ENCODE measurements at regions not wholly inside any gene's neighbourhood (a gene's known extent, or its start where the extent isn't known, plus 50 kb on each side); places are given as distances from the start of the nearest gene placed in this dataset.

DNA sequence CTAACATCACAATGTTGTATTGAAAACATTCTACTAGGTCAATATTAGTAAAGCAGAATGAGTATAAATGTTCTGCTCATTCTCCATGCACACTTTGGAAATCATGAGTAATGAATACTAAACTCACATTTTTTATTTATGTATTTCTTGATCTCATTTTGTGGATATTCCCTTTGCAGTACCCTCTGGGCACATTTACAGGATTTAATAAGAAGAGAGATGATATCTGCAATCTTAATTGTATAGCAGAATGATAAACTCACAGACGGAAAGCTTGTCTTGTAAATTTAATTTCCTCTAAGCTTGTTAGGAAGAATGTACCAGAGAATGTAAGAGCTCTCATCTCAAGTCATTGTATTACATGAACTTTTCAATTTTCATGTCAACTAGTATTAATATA lies 1279.7 kb downstream of the PCDH7 start:
- DNase-seq = no peak

GRCh38 chr4:32000846-32001488 lies 1280.8 kb downstream of the PCDH7 start:
- DNase-seq = no peak

DNA sequence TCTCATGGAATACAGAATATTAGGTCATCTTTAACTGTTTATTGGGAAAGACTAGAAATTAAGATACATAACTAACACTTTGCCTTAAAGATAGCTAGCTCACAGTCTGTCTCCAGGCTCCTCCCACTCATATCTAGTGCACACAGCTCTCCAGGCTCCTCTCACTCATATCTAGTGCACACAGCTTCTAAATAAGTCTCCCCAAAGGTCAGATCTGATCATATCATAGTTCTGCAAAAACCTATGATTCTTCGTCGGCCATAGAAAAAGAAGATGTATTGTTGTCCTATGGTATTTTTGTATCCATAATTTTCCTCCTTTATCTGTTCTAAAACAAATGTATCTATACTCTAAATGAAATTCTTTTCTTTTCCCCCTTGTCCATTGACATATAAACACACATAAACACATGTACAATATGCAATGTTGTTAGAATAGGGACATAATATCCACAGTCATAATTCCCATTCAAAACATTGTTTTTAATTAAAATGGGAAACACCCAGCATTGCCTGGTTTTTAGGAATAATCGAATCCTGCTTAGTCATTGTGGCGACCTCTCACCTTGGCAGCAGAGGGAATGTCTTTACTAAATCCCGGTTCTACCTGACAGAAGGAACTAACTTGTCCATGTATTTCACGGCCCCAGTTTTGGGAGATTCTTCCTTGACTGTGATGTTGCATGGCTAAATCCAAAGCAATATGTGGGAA lies 1282.0 kb downstream of the PCDH7 start:
- DNase-seq = no peak

DNA sequence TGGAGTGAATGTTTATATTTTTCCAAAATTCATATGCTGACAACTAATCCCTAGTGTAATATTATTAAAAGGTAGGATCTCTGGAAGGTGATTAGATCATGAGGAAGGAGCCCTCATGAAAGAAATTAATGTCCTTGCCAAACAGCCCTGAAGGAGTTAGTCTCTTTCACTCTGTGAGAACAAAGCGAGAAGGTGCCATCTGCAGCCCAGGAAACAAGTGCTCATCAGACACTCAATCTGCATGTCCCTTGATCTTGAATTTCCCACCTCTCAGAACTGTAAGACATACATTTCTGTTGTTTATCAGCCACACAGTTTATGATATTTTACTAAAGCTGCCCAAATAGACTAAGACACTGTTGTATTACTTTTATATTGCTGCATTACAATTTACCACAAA lies 1283.4 kb downstream of the PCDH7 start:
- DNase-seq = no peak

GRCh38 chr4:32010221-32010620 lies 1290.1 kb downstream of the PCDH7 start:
- DNase-seq = no peak

DNA sequence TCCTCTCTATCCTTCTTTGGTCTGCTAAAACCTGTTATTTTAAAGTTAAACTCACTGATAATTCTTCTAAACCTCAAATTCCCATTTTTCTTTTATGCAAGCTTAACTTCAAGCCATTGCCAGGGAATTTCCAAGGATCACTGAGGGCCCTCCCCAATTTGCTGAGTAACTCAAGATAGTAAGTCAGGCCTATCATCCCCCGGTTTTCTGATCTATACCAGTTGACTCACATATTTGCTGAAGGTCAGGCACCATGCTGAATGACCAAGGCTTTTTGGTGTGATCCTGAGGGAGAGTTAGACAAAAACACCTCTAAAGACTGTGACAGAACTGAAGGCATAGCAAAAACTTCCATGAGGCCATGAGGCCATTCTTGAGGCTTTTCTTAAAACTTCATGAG lies 1301.9 kb downstream of the PCDH7 start:
- no peak for DNase-seq

- no peak for DNase-seq
These were observed 1305.8 kb downstream of the PCDH7 start for GRCh38 chr4:32025851-32026459.

DNA sequence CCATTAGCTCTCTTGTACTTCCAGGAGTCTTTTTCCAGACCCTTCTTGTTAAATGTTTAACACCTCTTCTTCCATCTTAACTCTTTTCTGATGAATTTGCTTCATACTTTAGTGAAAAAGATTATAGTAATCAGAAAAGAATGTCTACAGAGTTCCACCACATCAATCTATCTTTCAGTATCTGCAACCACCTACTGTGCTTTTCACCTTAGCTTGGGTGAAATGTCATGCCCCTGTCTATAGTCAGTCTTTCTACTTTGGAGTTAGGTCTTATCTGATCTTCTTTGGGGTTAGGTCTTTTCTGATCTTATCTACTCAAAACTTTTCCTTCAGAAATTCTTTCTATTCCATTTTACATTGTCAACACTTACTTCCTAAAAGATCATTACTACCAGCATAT lies 1310.2 kb downstream of the PCDH7 start:
- DNase-seq = no peak

DNA sequence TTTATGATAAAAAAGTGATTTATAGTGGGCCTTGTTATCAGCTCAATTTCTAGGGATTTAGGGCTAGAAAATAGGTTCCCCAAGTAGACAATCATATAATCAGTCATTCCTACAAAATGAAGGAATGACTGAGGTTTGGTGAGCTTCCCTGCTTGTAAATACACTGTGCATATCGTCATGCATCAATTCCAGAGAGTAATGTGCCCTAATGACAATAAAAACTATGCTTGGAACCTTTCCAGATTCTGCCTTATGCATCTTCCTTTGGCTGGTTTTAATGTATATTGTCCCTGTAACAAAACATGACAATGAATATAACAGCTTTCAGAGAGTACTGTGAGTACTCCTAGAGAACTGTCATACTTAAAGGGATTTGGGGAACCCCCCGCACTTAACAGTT lies 1310.9 kb downstream of the PCDH7 start:
- DNase-seq = no peak

- DNase-seq = no peak
These were observed 1312.0 kb downstream of the PCDH7 start for GRCh38 chr4:32032136-32032672.

- no peak for DNase-seq
These were observed 1317.2 kb downstream of the PCDH7 start for GRCh38 chr4:32037399-32037798.

DNA sequence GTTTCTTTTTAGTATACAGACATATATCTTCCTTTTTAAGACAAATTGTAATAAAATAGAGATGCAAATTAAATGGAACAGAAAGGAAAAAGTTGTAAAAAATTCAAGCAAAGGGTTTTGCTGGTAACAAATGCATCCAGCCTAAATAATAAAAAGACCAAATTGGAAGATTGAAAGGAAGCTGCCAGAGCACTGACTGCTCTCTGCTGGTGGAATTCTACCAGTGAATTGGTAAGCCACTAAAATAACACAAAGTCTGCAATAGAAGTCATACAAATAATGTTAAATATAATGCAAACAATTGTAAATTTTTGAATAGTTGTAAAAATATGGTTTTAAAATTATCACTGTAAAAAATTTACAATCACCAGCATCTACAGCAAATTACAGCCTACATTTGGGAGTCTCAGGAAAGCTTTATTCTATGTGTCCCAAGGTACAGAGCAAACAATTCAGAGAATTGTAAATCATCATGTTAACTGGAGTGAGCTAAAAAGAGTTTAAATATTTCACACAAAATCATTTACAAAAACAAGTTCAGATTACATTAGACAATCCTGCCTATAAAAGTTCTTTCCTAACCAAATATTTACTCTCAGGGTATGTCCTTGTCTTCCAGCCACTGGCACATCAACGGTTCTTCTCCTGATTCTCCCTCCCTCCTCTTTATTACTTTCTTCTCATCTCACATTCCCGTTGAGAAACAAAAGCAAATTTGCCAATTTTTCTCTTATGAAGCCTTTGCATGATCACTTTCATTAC lies 1322.5 kb downstream of the PCDH7 start:
- DNase-seq = no peak

- no peak for DNase-seq
These were observed 1323.1 kb downstream of the PCDH7 start for GRCh38 chr4:32043248-32043633.

- no peak for DNase-seq
These were observed 1341.7 kb downstream of the PCDH7 start for GRCh38 chr4:32061916-32062315.

DNA sequence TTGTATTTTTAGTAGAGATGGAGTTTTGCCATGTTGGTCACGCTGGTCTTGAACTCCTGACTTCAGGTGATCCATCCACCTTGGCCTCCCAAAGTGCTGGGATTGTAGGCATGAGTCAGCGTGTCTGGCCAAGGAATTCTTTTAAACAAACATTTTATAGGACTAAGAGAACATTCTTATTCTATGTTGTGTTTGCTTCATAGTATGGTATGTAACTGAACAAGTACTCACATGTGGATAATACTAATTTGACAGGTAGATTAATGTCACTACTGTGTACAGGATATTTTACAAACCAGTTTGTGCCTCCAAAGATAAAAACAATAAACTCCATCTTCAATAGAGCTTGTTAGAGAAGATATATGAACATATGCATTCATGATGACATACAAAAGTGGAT lies 1353.4 kb downstream of the PCDH7 start:
- DNase-seq = no peak

DNA sequence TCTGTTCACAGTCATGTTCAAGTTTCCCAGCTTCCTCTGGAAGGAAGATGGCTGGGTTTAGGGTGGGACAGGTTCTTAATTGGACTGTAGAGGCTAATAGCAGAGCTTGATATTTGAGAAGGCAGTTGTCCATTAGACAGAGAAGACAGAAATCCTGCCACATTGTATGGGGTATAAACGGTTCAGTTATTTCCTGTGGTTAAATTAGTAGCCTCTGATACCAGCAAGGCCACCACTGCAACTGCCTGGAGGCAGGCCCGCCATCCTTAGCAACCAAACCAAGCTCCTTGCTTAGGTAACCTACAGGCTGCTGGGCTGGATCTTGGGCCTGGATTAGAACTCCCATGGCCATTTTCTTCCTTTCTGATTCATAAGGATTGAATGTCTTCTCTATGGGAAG lies 1367.0 kb downstream of the PCDH7 start:
- no peak for DNase-seq

- DNase-seq = no peak
These were observed 1374.8 kb downstream of the PCDH7 start for GRCh38 chr4:32094987-32095386.

DNA sequence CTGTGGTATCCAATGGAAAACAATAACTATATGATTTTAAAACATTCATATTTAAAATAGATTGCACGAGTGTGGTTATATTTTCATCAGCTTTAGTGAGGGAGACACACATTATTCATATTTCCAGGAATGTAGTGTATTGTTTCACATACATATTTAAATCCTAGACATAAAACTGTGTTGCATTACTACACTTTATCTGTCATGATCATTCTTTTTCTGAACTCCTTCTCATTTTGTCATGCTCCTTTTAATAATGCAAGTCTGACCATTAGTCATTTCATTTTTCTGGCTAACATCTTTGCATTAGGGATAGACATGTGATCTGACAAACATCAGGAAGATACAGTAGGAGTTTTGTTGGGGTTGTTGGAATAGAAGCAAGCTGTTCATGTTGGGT lies 1382.7 kb downstream of the PCDH7 start:
- no peak for DNase-seq

GRCh38 chr4:32106767-32107166 lies 1386.6 kb downstream of the PCDH7 start:
- no peak for DNase-seq

- DNase-seq = no peak
These were observed 1392.7 kb downstream of the PCDH7 start for GRCh38 chr4:32112891-32113290.

- DNase-seq = no peak
These were observed 1397.5 kb downstream of the PCDH7 start for GRCh38 chr4:32117693-32118092.

DNA sequence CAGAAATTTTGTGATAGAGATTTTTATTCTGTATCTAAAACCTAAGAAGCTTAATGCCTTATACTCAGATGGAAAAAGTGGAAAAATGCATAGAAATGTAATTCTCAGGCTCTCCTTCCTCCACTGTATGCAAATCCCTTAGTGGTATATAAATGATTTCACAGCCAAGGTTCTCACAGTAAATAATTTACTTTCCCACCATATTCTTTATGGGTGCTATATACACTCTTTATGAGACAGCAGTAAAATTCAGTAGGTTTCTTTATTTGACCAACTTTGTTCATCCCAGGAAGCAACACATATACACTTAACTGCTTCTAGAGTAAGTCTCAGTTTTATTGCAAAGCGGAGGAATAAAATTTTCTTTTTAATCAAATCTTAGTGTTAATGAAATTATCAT lies 1399.7 kb downstream of the PCDH7 start:
- no peak for DNase-seq

DNA sequence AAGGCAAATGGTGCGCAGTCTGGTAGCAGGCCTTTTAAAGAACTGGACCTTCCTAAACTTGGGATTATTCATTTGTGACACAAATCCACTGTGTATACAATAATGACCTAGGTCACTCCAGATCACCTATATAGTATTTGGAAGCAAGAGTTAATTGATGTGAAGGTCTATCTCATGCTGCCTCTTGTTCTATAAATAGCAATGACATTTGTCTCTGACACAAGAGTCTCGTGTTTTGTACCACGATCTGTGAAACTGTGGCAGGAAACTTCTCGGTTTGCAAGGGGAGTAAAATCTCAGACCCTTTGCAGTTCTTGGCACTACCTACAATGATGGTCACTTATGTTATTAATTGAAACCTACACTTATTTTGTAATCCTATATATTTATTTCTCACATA lies 1408.4 kb downstream of the PCDH7 start:
- DNase-seq = no peak

DNA sequence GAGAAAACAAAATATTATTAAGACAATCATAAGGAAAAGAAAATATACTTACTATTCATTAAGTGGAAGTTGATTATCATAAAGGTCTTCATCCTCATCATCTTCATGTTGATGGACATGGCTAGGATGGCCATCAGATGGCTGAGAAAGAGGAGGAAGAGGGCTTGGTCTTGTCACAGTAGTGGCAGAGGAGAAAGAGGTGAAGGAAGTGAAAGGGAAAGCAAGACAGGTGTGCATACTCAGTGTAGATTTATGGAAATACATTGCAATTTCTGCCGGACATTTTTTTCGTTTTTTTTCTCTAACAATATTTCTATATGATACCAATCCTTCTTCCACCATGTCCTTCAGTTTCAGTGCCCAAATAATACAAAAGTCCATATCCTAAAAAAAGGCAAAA lies 1409.8 kb downstream of the PCDH7 start:
- DNase-seq = no peak
